Mammary epithelial cell (primary cell): ENCODE measurements at regions not wholly inside any gene's neighbourhood (a gene's known extent, or its start where the extent isn't known, plus 50 kb on each side); places are given as distances from the start of the nearest gene placed in this dataset.

ENCODE experiments used
- EZH2 ChIP-seq: IDR thresholded peaks from 2 replicates; pipeline ENCODE4 v1.6.1; 2012; ENCODE audit warnings: low read length, inconsistent platforms, borderline replicate concordance
- TF ChIP-seq, protein P1 (sequence below), 2 donors: IDR thresholded peaks in 1 of 2; conservative IDR thresholded peaks in 1 of 2; 2 replicates each; pipeline ENCODE4 v1.5.1; 2011 to 2012; ENCODE audit warnings: inconsistent platforms in 2 of 2, low read length in 2 of 2, mild to moderate bottlenecking in 2 of 2, control low read depth in 1 of 2, low read depth in 1 of 2; ENCODE audit not compliant: insufficient read depth in 1 of 2; ENCODE audit errors: extremely low read depth in 1 of 2

GRCh38 chr12:53856132-53856531, 82.5 kb upstream of the HOXC13 start:
- TF ChIP-seq, protein P1, sequence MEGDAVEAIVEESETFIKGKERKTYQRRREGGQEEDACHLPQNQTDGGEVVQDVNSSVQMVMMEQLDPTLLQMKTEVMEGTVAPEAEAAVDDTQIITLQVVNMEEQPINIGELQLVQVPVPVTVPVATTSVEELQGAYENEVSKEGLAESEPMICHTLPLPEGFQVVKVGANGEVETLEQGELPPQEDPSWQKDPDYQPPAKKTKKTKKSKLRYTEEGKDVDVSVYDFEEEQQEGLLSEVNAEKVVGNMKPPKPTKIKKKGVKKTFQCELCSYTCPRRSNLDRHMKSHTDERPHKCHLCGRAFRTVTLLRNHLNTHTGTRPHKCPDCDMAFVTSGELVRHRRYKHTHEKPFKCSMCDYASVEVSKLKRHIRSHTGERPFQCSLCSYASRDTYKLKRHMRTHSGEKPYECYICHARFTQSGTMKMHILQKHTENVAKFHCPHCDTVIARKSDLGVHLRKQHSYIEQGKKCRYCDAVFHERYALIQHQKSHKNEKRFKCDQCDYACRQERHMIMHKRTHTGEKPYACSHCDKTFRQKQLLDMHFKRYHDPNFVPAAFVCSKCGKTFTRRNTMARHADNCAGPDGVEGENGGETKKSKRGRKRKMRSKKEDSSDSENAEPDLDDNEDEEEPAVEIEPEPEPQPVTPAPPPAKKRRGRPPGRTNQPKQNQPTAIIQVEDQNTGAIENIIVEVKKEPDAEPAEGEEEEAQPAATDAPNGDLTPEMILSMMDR (conservative IDR thresholded peaks at IDR 0.05 in 1 of 2, IDR thresholded peaks at IDR 0.05 in 1 of 2; ENCODE audit: extremely low read depth in 1 of 2, insufficient read depth in 1 of 2, low read depth in 1 of 2, low read length in 2 of 2), result no peak
- TF ChIP-seq EZH2, result no peak
